GM18502 (cell line): ENCODE measurements at regions not wholly inside any gene's neighbourhood (a gene's known extent, or its start where the extent isn't known, plus 50 kb on each side); places are given as distances from the start of the nearest gene placed in this dataset.

ENCODE experiments used
- ATAC-seq: cut with Tn5 transposase; IDR thresholded peaks from one replicate; pipeline ENCODE4 v1.9.1; 2021; ENCODE audit warnings: mild to moderate bottlenecking; ENCODE audit not compliant: unreplicated experiment, poor library complexity

DNA sequence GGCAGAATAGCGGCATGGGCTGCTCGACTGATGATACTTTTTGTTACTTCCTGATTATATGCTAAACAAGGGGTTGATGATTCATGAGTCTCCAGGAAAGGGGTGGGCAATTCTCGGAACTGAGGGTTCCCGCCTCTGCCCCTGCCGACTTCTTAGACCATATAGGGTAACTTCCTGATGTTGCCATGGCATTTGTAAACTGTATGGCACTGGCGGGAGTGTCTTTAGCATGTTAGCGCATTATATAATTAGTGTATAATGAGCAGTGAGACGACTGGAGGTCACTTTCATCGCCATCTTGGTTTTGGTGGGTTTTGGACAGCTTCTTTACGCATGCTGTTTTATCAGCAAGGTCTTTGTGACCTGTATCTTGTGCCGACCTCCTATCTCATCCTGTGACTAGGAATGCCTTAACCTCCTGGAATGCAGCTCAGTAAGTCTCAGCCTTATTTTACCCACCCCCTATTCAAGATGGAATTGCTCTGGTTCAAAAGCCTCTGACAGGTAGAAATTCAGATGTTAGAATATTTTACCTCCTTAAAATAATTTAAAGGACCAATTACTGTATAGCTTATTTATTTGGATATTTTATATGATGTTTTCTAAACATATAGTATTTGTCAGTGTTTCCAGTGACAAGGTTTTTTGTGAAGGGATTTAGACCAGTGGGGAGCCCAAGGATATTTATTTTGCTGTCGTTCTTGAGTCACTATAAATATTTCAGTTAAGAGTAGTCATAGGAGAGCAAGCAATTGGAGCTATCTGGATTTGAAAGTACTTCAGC is 90.1 kb upstream of the PIK3CG start:
- ATAC-seq, result no peak

DNA sequence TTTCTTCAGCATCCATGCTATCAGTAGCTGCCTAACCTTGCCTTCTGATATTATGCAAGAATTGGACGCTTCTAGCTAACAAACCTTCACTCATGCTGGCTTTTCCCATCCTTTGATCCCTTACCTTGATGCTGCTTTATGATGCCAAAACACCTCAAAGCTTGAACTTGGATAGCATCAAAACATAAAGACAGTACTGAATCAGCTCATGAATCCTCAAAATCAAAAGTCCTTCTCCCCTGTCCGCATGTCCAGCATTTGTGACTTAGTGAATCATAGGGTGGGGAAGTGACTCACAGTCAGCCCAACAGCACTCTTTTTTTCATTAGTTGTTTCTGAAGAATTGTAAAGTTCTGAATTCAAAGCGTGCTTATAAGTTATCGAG is 89.5 kb upstream of the PIK3CG start:
- ATAC-seq, result no peak

DNA sequence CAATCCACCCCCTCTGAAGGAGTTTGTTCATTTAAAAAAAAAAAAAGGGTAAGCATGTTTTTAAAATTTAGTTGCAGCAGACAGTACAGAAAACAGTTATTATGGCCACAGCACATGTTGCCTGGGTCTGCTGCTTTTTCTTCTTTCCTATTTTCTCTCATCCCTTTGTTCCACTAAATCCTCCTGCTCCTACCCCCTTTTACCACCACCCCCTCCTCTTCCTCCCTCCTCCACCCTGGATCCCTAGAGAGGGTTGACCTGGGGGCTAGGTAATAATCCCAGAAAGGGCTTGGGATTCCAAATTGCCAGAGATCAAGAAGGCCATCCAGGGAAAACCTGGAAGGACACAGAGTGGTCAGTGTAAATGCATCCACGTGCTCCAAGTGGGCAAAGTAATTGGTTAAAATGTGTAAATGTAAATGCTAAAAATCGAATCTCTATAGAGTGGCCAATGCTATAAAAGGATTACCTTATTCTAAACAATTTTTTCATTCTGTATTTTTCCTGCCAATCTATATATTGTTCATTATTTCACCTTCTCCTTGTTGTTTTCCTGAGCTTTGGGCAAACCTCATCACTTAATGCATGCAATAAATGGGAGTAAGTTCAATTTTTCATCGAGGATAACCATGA is 89.0 kb upstream of the PIK3CG start:
- ATAC-seq, result no peak

DNA sequence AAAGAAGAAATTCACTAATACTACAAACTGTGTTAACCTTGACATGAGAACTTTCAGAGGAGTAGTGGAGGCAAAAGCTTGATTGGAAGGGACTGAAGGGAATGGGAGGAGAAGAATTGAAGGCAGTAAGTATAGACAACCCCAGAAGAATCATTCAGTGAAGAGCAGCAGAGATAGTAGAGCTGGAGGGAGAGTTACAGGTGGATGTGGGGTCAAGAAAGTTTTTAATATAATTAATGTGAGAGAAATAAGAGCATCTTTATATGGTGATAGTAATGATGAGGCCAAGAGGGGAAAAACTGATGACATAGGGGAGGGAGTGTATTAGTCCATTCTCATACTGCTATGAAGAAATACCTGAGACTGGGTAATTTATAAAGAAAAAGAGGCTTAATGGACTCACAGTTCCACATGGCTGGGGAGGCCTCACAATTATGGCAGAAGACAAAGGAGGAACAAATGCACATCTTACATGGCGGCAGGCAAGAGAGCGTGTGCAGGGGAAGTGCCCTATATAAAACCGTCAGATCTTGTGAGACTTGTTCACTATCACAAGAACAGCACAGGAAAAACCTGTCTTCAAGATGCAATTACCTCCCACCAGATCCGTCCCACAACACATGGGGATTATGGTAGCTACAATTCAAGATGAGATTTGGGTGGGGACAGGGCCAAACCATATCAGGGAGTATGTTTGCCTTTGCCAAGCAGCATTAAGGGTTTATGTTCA is 88.3 kb upstream of the PIK3CG start:
- no peak for ATAC-seq

DNA sequence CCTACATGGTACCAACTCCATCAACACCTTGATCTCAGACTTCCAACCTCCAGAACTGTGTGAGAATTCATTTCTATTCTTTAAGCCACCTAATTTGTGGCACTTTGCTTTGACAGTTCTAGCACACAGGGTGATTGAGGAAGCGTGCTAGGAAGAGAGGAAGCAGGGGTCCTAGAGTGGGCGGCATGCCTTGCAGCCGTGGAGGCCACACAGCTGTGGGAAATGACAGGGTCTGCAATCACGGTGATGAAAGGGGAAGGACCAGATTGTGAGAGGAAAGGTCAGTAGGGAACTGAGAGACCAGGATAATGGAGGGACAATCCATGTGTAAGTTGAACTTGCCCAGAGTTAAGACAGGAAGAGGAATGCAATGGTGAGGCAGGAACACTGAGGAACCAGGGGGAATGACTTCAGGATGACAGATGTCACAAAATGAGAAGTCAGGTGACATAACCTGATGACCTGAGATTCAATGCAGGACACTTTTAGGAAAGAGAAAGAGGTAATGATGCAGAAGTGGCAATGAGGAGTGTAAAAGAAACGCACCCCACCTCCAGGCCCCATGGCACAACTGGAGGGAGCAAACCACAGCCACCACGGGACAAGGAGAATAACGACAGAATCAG is 87.3 kb upstream of the PIK3CG start:
- ATAC-seq, result no peak

DNA sequence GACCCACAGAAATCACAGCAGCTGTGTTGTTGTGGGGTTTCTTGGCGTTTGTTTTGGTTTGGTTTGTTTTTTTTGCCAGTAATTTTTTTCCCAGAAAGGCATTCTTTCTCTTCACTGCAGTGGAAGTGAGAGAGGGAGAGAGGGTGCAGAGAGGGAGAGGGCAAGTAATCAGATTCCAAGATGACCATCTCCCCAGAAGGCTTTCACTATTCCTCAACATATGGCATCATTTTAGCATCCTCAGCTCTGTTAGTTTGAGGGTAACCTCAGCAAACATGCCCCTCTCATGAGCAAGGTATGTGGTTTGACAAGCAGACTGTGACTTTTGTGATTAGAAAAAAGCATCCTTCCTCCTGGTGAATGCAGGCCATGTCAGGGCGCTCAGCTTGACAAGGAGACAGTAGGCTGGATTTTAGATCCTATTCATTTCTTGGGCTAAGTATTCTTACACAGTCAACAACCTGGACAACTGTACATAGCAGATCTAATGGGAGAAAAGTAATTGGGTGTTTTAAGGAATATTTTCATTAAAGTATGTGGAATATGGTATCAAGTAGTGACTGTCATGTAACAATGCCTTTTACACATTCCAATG is 86.3 kb upstream of the PIK3CG start:
- ATAC-seq, result no peak

DNA sequence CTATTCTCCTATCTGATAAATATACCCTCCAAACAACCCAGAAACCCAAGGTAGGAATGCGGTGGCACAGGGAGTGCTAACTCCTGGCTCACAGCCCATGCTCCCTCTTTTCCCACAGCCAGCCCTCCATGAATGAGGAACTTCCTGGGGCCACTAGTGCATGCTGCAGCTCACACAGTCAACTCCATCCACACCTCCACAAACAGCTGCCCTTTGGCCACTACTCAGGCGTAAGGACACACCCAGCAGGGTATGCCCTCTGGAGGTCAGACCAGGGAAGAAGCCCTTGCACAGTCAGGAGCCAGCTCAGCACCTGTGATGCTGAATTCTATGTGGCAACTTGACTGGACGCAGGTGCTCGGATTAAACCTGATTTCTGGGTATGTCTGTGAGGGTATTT is 85.2 kb upstream of the PIK3CG start:
- no peak for ATAC-seq

DNA sequence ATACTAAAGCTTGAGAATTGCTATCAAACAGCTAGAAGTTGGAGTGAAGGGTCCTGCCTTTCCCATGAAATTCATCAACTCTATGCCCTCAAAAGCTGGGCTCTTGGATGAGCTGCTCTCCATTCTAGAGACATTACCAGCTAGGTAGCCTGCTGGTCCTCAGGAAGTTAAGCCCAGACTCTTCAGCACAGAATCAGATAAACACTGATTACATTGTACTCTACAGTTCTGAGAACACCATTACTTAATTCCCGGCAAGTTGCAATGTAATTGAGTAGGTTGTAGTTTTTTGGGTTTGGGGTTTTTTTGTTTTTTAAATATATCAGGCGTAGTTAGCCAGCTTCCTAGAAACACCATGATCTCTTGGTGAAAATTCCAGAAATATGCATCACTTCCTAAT is 84.1 kb upstream of the PIK3CG start:
- ATAC-seq, result no peak

DNA sequence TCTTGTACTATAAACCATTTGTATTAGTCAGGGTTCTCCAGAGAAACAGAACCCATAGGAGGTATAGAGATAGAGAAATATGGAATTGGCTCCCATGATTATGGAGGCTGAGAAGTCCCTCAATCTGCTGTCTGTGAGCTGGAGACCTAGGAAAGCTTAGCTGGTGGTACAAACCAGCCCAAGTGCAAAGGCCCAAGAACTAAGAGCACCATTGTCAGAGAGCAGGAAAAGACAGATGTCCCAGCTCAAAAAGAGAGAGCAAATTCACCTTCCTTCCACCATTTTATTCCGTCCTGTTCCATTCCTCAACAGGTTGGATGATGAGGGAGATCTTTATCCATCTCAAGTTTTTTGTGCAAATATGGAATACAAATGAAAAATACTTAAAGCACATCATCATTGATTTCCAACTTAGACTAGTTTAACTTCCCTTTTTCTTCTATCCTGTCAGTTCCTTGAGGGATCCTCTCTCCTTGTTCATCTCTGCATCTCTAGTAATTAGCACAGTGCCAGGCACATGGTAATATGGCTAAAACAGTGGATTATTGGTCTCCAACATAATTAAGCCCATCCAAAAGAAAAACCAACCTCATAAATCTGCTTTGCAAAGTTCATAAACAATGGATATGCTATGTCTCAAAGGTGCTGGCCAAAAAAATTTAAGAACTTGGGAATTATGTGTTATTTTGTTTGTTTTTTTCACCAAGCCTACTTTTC is 83.1 kb upstream of the PIK3CG start:
- ATAC-seq, result no peak

DNA sequence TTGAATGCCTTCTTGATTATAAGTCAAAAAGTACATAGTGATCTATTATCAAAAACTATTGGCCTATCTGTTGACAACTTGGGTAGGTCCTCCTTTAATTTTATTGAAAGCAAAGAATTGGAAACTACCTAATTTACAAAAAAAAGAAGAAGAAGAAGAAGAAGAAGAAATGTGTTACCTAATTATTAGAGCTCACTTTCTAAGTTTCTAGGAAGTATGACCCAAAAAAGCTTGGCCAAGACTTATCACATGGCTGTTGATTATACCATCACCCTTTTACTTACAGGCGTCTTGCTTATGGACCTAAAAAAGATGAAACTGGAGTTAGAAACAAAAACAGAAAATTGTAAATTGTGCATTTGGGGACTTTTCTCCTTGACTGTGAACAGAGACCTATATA is 81.8 kb upstream of the PIK3CG start:
- no peak for ATAC-seq

DNA sequence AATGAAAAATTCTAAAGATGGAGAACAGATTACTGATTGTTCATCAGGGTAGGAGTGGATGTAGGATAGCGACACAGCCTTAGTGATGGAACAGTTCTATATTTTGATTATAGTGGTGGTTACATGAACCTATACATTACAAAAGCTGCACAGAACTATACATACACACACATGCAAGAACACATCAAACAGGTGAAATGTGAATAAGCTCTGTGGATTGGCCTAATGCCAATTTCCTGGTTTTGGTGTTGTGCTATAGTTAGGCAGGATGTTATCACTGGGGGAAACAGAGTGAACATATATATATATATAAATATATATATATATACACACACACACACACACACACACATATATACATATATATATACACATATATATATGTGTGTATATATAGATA is 76.4 kb upstream of the PIK3CG start:
- ATAC-seq, result no peak

DNA sequence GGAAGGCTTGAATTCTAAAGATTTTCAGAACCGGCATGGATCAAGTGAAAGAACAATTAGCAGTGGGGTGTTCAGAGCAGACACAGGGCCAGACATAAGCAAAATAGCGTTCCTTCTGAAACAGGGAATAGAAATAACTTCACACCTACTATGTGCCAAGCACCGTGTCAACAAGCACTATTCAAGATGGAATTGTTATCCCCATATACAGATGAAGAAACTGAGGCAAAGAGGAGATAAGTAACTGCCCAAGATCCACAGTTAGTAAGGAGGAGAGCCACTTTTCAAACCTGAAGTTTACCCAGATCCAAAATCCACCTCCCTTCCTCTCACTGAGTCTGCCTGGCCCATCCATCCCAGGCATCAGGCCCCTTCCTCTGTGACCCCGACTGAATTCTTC is 73.6 kb upstream of the PIK3CG start:
- no peak for ATAC-seq

DNA sequence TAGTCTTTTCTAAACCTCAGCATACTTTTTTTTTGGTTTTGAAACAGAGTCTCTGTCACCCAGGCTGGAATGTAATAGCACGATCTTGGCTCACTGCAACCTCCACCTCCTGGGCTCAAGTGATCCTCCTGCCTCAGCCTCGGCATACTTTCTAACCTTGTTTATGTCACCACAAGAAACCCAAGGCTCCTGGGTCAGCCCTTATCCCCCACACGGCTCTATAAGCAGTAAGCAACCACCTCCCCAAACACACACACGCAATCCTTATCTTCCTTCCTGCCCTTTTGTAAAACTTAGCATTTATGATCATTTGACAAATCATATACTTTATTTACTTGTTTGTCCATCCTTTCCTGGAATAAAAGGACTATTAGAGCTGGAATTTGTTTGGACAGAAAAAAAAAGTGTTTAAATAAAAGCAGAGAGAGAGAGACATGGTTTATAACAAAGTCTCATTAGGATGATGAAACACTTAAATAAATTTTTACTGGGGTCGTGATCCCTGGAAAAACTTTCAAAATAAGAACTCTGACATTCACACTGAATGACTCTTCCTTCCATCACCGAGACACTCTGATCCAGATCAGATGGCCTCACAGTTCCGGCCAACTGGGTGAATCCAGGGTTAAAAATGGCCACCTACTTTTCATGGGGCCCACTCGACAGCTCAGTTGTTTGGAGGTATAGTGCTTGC is 72.7 kb upstream of the PIK3CG start:
- no peak for ATAC-seq

DNA sequence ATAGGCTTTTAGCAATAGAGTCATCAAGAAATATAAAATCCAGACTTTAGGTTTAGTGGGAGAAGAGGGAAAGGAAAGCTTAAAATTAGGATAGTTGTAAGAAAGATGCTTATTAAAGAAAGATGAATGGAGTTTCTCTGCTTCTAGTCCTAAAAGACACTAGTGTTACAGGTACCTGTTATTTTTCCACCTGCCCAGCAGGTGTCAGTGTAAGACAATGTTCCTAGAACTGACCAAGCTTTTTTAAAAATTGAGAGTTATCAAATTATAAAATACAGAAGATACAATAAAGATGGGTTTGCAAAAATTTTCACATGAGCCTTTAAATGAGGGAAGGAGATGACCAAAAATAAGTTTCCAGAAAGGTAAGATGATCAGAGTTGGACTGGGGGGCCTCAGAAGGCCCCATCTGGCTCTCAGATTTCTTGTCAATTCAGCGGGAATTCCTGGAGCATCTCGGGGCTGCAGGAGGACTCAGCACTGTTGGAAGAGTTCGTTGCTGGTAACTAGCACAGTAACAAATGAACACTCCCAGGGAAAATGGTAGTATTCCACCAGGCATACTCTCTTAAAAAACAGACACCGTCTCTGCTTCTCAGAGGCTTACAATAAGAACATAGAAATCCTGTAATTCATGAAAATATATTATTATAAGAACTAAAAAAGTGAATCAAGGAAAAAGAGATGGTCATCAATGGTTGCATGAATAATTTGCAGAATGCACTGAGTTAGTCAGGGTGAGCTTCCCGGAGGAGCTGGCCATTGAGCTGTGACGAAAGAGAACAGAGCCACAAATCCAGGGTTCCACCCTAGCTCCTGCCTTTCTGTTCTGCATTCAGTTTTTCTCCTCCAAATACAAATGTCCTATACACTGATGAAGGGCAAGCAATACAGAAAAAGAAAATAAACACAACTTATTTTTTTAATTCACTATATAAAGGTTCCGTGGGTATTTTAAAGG is 71.8 kb upstream of the PIK3CG start:
- no peak for ATAC-seq

DNA sequence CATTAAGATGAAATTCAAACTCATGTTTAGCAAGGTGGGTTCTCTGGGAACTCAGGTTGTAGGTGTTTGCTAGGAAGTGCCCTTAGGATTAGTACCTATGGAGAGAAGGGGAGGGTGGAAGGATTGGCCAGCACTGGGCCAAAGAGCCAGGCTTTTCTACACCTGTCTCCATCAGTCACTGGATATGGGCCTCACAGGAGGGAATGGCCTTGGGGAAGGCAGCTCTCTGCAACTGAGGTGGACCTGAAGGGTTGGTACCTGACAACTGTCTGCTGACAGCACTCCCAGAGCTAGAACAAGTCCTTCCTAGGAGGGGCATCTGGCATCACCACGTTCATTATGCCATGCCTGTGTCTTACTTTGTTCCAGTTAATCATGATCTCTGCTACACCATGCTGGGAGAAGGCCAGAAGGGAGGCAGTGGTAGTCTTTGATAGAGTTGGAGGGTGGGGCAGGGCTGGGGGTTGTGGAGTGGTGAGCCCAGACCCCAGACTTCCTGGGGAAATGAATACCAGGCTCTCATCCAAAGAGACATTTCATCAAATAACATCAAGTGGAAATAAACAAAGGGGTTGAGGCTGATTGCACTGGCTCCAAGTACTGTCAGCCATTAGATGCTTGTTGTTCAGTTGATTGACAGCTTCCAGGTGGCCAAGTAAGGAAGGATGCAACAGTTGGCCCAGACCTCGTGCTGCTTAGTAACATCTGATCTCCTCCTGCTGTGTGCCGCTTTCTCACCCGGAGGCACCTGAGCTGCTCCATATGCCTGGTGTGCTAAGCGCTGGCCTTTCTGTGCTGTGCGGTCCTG is 70.6 kb upstream of the PIK3CG start:
- no peak for ATAC-seq

DNA sequence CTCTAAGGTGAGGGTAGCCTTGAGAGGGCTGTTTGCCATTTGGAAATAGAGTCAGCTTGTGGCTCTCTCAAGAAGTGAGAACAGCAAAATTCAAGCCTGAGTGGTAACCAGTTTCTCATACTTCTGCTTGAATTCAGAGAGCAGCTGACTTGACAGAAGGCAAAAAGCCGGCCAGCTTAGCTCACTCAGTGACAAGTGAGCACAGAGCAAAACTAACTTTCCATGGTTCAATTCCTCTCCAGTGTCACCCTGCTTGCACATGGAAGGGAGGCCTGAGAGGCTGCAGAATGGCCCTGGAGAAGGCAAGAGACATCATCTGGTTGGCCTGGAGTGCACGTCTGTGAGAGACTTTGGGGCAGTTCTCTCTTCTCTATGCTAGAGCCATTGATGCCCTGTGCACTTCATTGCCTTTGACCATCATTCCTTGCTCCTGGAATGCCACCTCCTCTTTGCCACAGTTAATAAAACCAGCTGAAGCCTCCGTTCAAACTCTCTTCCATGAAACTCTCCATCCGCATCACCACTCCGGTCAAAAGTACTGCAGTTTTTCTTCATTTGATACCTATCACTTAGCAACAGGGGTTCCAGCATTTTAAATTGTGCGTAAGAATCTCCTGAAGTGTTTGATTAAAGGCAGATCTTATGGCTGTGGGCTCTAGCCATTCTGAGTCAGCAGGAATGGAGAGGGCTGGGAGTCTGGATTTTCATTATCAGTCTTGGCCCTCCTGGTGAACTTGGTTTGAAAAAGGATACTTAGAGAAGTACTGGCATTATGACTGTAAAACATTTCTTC is 69.8 kb upstream of the PIK3CG start:
- no peak for ATAC-seq

DNA sequence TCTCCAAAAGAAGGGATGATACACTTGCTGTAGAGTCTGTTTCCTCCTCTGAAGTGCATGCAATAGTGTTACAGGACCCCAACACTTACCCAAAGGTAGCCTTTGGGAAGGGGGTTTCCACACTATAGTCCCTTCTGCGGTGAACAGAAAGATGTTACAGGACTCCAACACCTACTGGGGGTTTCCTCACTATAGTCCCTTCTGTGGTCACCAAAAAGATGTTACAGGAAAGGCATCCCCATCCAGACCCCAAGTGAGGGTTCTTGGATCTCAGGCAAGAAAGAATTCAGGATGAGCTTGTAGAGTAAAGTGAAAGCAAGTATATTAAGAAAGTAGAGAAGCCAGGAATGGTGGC is 69.2 kb upstream of the PIK3CG start:
- peak; percentile 64 for ATAC-seq
